Sigmoid colon (tissue), 4 donors: ENCODE measurements at regions not wholly inside any gene's neighbourhood (a gene's known extent, or its start where the extent isn't known, plus 50 kb on each side); places are given as distances from the start of the nearest gene placed in this dataset.

Experiments
- EP300 ChIP-seq, 4 donors: sonication (generic); formaldehyde crosslinking; IDR thresholded peaks; one replicate each; pipeline ENCODE4 v1.6.1; 2017; ENCODE audit warnings: antibody characterized with exemption in 4 of 4
- POLR2A ChIP-seq, 2 donors: fragments of 450-650 bp; IDR thresholded peaks; one replicate each; pipeline ENCODE4 v1.6.1; 2016; ENCODE audit warnings: antibody characterized with exemption in 2 of 2, mild to moderate bottlenecking in 2 of 2, moderate library complexity in 2 of 2
- POLR2AphosphoS5 ChIP-seq, 4 donors: sonication (generic); formaldehyde crosslinking; IDR thresholded peaks; one replicate each; pipeline ENCODE4 v1.6.1; 2017; ENCODE audit warnings: antibody characterized with exemption in 4 of 4
- TF ChIP-seq, protein P1 (sequence below), 4 experiments: fragments of 450-650 bp in 3 of 4; fragments of 200-600 bp in 1 of 4; IDR thresholded peaks; one replicate each; pipeline ENCODE4 v1.5.1; 2016 to 2019; ENCODE audit warnings: antibody characterized with exemption in 4 of 4, mild to moderate bottlenecking in 3 of 4, moderate library complexity in 2 of 4

- TF ChIP-seq POLR2A (IDR thresholded peaks at IDR 0.05), result no peak
- TF ChIP-seq, protein P1, sequence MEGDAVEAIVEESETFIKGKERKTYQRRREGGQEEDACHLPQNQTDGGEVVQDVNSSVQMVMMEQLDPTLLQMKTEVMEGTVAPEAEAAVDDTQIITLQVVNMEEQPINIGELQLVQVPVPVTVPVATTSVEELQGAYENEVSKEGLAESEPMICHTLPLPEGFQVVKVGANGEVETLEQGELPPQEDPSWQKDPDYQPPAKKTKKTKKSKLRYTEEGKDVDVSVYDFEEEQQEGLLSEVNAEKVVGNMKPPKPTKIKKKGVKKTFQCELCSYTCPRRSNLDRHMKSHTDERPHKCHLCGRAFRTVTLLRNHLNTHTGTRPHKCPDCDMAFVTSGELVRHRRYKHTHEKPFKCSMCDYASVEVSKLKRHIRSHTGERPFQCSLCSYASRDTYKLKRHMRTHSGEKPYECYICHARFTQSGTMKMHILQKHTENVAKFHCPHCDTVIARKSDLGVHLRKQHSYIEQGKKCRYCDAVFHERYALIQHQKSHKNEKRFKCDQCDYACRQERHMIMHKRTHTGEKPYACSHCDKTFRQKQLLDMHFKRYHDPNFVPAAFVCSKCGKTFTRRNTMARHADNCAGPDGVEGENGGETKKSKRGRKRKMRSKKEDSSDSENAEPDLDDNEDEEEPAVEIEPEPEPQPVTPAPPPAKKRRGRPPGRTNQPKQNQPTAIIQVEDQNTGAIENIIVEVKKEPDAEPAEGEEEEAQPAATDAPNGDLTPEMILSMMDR (IDR thresholded peaks at IDR 0.05), result no peak
- no peak for TF ChIP-seq EP300 (IDR thresholded peaks at IDR 0.05)
- TF ChIP-seq POLR2AphosphoS5 (IDR thresholded peaks at IDR 0.05), result no peak
Observed at GRCh38 chr6:148263961-148264360, 78.7 kb upstream of the SASH1 start.
